ENCODE measurements at regions not wholly inside any gene's neighbourhood (a gene's known extent, or its start where the extent isn't known, plus 50 kb on each side); places are given as distances from the start of the nearest gene placed in this dataset.

- Histone ChIP-seq H3K9me2 (ENCODE audit: insufficient read depth) (no peaks in the 10 kb centered on the region), H3K4me1 (ENCODE audit: control insufficient read depth in 1 of 2, insufficient read depth in 2 of 2, low read length in 2 of 2) (peaks cover 0 to 7% of the 10 kb centered on the region in 2 experiments; a peak in 3 of 4 replicates), H3K36me3 (ENCODE audit: control insufficient read depth in 1 of 2, insufficient read depth in 2 of 2, low read length in 2 of 2) (no peaks in the 10 kb centered on the region; a peak in 1 of 4 replicates), H3K9ac (ENCODE audit: low read length) (no peak overlapping the region), H3K79me2 (ENCODE audit: insufficient read depth, low read length) (no peaks in the 10 kb centered on the region), H4K20me1 (ENCODE audit: insufficient read depth) (no peaks in the 10 kb centered on the region), H3K4me3 (replicated peaks in 1 of 2; ENCODE audit: low read depth in 1 of 2, low read length in 2 of 2) (no peak overlapping the region), H3K27me3 (ENCODE audit: insufficient read depth, low read length) (no peaks in the 10 kb centered on the region), H2AFZ (ENCODE audit: low read depth, low read length, poor library complexity, severe bottlenecking) (no peak overlapping the region), H3K27ac (ENCODE audit: low read depth, low read length) (no peak overlapping the region), H3K9me3 (ENCODE audit: control insufficient read depth in 1 of 2, insufficient read depth in 1 of 2, low read depth in 1 of 2, low read length in 2 of 2) (no peaks in the 10 kb centered on the region), H3K4me2 (ENCODE audit: low read length) (no peak overlapping the region)
- TF ChIP-seq ELF1 (IDR thresholded peaks at IDR 0.05; ENCODE audit: borderline replicate concordance, low read depth), result no peak
- no peak for TF ChIP-seq RAD21 (IDR thresholded peaks at IDR 0.05; ENCODE audit: low read depth)
- no peak for TF ChIP-seq FOSL1 (IDR thresholded peaks at IDR 0.05; ENCODE audit: low read depth)
- no peak for TF ChIP-seq ZBTB33 (IDR thresholded peaks at IDR 0.05; ENCODE audit: extremely low read depth, insufficient replicate concordance, low read length)
- TF ChIP-seq ATF3 (IDR thresholded peaks at IDR 0.05), result no peak
- no peak for TF ChIP-seq SP1 (IDR thresholded peaks at IDR 0.05; ENCODE audit: low read depth)
- TF ChIP-seq SRF (IDR thresholded peaks at IDR 0.05; ENCODE audit: low read depth), result no peak
- no peak for TF ChIP-seq JUND (IDR thresholded peaks at IDR 0.05)
- TF ChIP-seq EZH2 (IDR thresholded peaks at IDR 0.05), result no peak
- no peak for TF ChIP-seq EGR1 (IDR thresholded peaks at IDR 0.05; ENCODE audit: low read depth)
- TF ChIP-seq CBX3 (IDR thresholded peaks at IDR 0.05; ENCODE audit: low read depth), result no peak
- no TSS peak for BruUV-seq (replicated peaks)
- ChIA-PET POLR2A (no interaction called here), CTCF (no interaction called here), RAD21 (ENCODE audit: low non-redundant PET in 1 of 2, low total read pairs in 2 of 2, uncharacterized antibody in 2 of 2, unreplicated experiment in 2 of 2) (no interaction called here)
- DNase-seq (ENCODE audit: low read depth, low spot score) (no peak), ATAC-seq (no peak)
- intact Hi-C loops (cut with micrococcal nuclease), result no loop called here
Measured at GRCh38 chr16:27727941-27728340, 178.0 kb downstream of the KATNIP start.
